ENCODE measurements at regions not wholly inside any gene's neighbourhood (a gene's known extent, or its start where the extent isn't known, plus 50 kb on each side); places are given as distances from the start of the nearest gene placed in this dataset.

GRCh38 chr11:90874986-90875385, 652.1 kb upstream of the CHORDC1 start:
- DNase-seq = no peak
- H3F3A ChIP-seq (replicated peaks; ENCODE audit: insufficient read depth) = no peaks in the 10 kb centered on the region
- no peak overlapping the region for H3K4me2 ChIP-seq
- no peak overlapping the region for H2AFZ ChIP-seq (ENCODE audit: low read depth)
- H3K36me3 ChIP-seq (replicated peaks in 1 of 2; ENCODE audit: control insufficient read depth in 1 of 2, insufficient read depth in 2 of 2, low read length in 1 of 2) = no peaks in the 10 kb centered on the region
- ChIA-PET CTCF (no interaction called here), POLR2A (no interaction called here)
- no peaks in the 10 kb centered on the region for H3K9me2 ChIP-seq
- H3K9me3 ChIP-seq = no peaks in the 10 kb centered on the region
- no peaks in the 10 kb centered on the region for H4K20me1 ChIP-seq (ENCODE audit: insufficient read depth)
- WGBS (ENCODE audit: low lambda C conversion rate) = 12% methylated on average over 1 of the region's 1 CpG
- H3K79me2 ChIP-seq (ENCODE audit: insufficient read depth) = no peaks in the 10 kb centered on the region
- H3K9ac ChIP-seq = no peak overlapping the region
- no peaks in the 10 kb centered on the region for H3K27me3 ChIP-seq (ENCODE audit: insufficient read depth)
- H3K4me3 ChIP-seq (ENCODE audit: low read depth in 2 of 2, low read length in 1 of 2) = no peak overlapping the region
- H3K27ac ChIP-seq (ENCODE audit: low read depth in 2 of 2, low read length in 1 of 2) = no peak overlapping the region
- H3K4me1 ChIP-seq (ENCODE audit: control insufficient read depth in 1 of 2, insufficient read depth in 2 of 2, low read depth in 1 of 2, low read length in 1 of 2) = no peaks in the 10 kb centered on the region
- TF ChIP-seq EP300 (IDR thresholded peaks at IDR 0.05; ENCODE audit: borderline replicate concordance in 1 of 2, low read depth in 1 of 2, low read length in 1 of 2) (no peak), EZH2phosphoT487 (IDR thresholded peaks at IDR 0.05; ENCODE audit: borderline replicate concordance, low read depth) (no peak), RAD21 (IDR thresholded peaks at IDR 0.05; ENCODE audit: low read length) (no peak), RCOR1 (IDR thresholded peaks at IDR 0.05; ENCODE audit: low read length) (no peak), TEAD4 (IDR thresholded peaks at IDR 0.05; ENCODE audit: borderline replicate concordance, insufficient read depth) (no peak), TCF12 (IDR thresholded peaks at IDR 0.05) (no peak)
- TF ChIP-seq, protein P1, sequence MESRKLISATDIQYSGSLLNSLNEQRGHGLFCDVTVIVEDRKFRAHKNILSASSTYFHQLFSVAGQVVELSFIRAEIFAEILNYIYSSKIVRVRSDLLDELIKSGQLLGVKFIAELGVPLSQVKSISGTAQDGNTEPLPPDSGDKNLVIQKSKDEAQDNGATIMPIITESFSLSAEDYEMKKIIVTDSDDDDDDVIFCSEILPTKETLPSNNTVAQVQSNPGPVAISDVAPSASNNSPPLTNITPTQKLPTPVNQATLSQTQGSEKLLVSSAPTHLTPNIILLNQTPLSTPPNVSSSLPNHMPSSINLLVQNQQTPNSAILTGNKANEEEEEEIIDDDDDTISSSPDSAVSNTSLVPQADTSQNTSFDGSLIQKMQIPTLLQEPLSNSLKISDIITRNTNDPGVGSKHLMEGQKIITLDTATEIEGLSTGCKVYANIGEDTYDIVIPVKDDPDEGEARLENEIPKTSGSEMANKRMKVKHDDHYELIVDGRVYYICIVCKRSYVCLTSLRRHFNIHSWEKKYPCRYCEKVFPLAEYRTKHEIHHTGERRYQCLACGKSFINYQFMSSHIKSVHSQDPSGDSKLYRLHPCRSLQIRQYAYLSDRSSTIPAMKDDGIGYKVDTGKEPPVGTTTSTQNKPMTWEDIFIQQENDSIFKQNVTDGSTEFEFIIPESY (IDR thresholded peaks at IDR 0.05; ENCODE audit: borderline replicate concordance, low read depth) = no peak

DNA sequence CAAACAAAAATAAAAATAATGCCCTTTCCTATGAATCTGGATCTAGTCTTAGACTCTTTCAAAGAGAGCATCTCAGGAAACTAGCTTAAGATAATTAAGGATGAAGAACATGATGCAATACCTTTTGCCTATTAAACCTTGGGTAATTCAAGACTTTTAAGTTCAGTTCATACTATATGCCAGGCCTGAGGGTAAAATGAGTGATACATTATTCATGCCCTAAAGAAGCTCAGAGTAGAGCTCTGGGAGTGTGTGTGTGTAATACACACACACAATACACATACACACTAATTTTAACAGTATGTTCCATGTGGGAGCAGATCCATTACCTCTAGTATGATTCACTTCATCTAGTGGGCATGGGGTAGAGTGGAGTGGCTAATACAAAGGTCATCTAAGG, 651.4 kb upstream of the CHORDC1 start:
- ChIA-PET POLR2A (no interaction called here), CTCF (no interaction called here)
- Histone ChIP-seq H3K27ac (ENCODE audit: low read depth in 2 of 2, low read length in 1 of 2) (no peak overlapping the region), H3K4me1 (ENCODE audit: control insufficient read depth in 1 of 2, insufficient read depth in 2 of 2, low read depth in 1 of 2, low read length in 1 of 2) (no peaks in the 10 kb centered on the region), H3K9me3 (no peaks in the 10 kb centered on the region), H3K4me2 (no peak overlapping the region), H3K9ac (no peak overlapping the region), H2AFZ (ENCODE audit: low read depth) (no peak overlapping the region), H3K36me3 (replicated peaks in 1 of 2; ENCODE audit: control insufficient read depth in 1 of 2, insufficient read depth in 2 of 2, low read length in 1 of 2) (no peaks in the 10 kb centered on the region), H3K9me2 (no peaks in the 10 kb centered on the region), H3F3A (replicated peaks; ENCODE audit: insufficient read depth) (no peaks in the 10 kb centered on the region), H4K20me1 (ENCODE audit: insufficient read depth) (no peaks in the 10 kb centered on the region), H3K79me2 (ENCODE audit: insufficient read depth) (no peaks in the 10 kb centered on the region), H3K27me3 (ENCODE audit: insufficient read depth) (no peaks in the 10 kb centered on the region), H3K4me3 (ENCODE audit: low read depth in 2 of 2, low read length in 1 of 2) (no peak overlapping the region)
- no peak for DNase-seq
- TF ChIP-seq, protein P1 (IDR thresholded peaks at IDR 0.05; ENCODE audit: borderline replicate concordance, low read depth) = no peak
- no peak for TF ChIP-seq MXI1 (IDR thresholded peaks at IDR 0.05; ENCODE audit: low read depth, low read length)

GRCh38 chr11:90867416-90867815, 644.6 kb upstream of the CHORDC1 start:
- Histone ChIP-seq H3K4me2 (no peak overlapping the region), H3K79me2 (ENCODE audit: insufficient read depth) (no peaks in the 10 kb centered on the region), H3K9me3 (no peaks in the 10 kb centered on the region), H2AFZ (ENCODE audit: low read depth) (no peak overlapping the region), H3K9ac (no peak overlapping the region), H3K27me3 (ENCODE audit: insufficient read depth) (no peaks in the 10 kb centered on the region), H3K27ac (ENCODE audit: low read depth in 2 of 2, low read length in 1 of 2) (no peak overlapping the region), H3K9me2 (no peaks in the 10 kb centered on the region), H4K20me1 (ENCODE audit: insufficient read depth) (no peaks in the 10 kb centered on the region), H3K4me3 (ENCODE audit: low read depth in 2 of 2, low read length in 1 of 2) (no peak overlapping the region), H3F3A (replicated peaks; ENCODE audit: insufficient read depth) (no peaks in the 10 kb centered on the region), H3K4me1 (ENCODE audit: control insufficient read depth in 1 of 2, insufficient read depth in 2 of 2, low read depth in 1 of 2, low read length in 1 of 2) (no peaks in the 10 kb centered on the region), H3K36me3 (replicated peaks in 1 of 2; ENCODE audit: control insufficient read depth in 1 of 2, insufficient read depth in 2 of 2, low read length in 1 of 2) (no peaks in the 10 kb centered on the region)
- POLR2A ChIA-PET = no interaction called here
- no peak for DNase-seq
- no peak for TF ChIP-seq RFX5 (IDR thresholded peaks at IDR 0.05; ENCODE audit: low read length)
- TF ChIP-seq EP300 (IDR thresholded peaks at IDR 0.05; ENCODE audit: borderline replicate concordance in 1 of 2, low read depth in 1 of 2, low read length in 1 of 2) = no peak
- TF ChIP-seq FOXM1 (IDR thresholded peaks at IDR 0.05; ENCODE audit: low read depth) = no peak
- TF ChIP-seq, protein P2, sequence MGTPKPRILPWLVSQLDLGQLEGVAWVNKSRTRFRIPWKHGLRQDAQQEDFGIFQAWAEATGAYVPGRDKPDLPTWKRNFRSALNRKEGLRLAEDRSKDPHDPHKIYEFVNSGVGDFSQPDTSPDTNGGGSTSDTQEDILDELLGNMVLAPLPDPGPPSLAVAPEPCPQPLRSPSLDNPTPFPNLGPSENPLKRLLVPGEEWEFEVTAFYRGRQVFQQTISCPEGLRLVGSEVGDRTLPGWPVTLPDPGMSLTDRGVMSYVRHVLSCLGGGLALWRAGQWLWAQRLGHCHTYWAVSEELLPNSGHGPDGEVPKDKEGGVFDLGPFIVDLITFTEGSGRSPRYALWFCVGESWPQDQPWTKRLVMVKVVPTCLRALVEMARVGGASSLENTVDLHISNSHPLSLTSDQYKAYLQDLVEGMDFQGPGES (IDR thresholded peaks at IDR 0.05; ENCODE audit: low read depth, low read length) = no peak
- no peak for TF ChIP-seq YY1 (IDR thresholded peaks at IDR 0.05; ENCODE audit: low read depth)
- no peak for TF ChIP-seq RXRA (IDR thresholded peaks at IDR 0.05; ENCODE audit: borderline replicate concordance, low read depth)
- TF ChIP-seq, protein P3, sequence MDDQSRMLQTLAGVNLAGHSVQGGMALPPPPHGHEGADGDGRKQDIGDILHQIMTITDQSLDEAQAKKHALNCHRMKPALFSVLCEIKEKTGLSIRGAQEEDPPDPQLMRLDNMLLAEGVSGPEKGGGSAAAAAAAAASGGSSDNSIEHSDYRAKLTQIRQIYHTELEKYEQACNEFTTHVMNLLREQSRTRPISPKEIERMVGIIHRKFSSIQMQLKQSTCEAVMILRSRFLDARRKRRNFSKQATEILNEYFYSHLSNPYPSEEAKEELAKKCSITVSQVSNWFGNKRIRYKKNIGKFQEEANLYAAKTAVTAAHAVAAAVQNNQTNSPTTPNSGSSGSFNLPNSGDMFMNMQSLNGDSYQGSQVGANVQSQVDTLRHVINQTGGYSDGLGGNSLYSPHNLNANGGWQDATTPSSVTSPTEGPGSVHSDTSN (IDR thresholded peaks at IDR 0.05) = no peak
- TF ChIP-seq NFIC (IDR thresholded peaks at IDR 0.05; ENCODE audit: borderline replicate concordance) = no peak
- TF ChIP-seq EZH2phosphoT487 (IDR thresholded peaks at IDR 0.05; ENCODE audit: borderline replicate concordance, low read depth) = no peak
- TF ChIP-seq TEAD4 (IDR thresholded peaks at IDR 0.05; ENCODE audit: borderline replicate concordance, insufficient read depth) = no peak
- no peak for TF ChIP-seq TAF1 (IDR thresholded peaks at IDR 0.05; ENCODE audit: borderline replicate concordance, low read depth, low read length)
- TF ChIP-seq GABPA (IDR thresholded peaks at IDR 0.05; ENCODE audit: low read depth) = no peak
- TF ChIP-seq POLR2AphosphoS5 (IDR thresholded peaks at IDR 0.05; ENCODE audit: low read depth, low read length) = no peak
- CTCF ChIA-PET = no interaction called here

All from SK-N-SH (cell line).